Inflammatory macrophage treated with lipopolysaccharide for 4 hours (primary cell): ENCODE measurements at regions not wholly inside any gene's neighbourhood (a gene's known extent, or its start where the extent isn't known, plus 50 kb on each side); places are given as distances from the start of the nearest gene placed in this dataset.
"Not testable (repeated sequence)": the region's sequence is repeated elsewhere in the genome, so short reads cannot be mapped to it uniquely, and the experiment has no call there.

Experiments
- DNase-seq: peaks from one replicate; pipeline ENCODE4 v3.0.0-alpha.2; 2020

DNA sequence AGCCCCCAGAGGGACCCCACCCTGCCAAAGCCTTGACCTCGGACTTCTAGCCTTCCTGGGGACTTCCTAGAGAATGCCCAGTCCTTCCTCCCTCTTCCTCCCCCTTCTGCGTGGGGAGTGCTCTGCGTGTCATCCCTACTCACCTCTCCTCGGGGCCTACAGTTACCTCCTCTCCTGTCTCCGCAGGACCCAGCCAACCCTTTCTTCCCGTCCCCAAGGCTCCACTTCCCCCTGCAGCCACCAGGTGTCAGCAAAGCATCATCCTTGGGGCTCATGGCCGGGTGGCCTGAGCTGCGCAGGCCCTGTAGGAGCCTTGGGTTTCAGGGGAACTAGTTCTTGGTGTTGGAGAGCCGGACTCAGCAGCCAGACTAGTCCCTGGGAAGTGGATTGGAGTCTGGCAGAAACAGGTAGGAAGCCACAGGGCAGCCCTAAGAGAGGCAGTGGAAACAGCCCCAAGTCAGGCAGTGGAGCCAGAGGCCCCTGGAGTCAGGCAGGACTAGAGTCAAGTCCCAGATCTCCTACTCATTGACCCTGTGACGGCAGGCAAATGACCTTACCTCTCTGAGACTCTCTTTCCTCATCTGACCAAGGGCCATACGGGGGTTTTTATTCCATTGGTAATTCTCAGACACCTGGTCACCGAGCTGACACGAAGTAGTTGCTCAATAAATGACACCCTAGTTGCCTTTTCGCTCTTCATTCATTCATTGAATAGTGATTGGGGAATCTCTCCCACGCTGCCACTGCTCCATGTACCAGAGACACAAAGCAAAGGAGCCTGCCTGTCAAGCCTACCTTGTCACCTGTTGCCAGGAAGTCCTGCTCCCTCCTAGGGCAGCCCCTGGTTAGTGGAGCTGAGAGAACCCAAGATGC lies 101.8 kb upstream of the GRK3 start:
- peak; percentile 75 for DNase-seq

- not testable (repeated sequence) for DNase-seq
Measured at GRCh38 chr22:25463347-25463628, 101.2 kb upstream of the GRK3 start.

GRCh38 chr22:25464326-25464725 lies 100.1 kb upstream of the GRK3 start:
- not testable (repeated sequence) for DNase-seq

GRCh38 chr22:25465949-25466348 lies 98.5 kb upstream of the GRK3 start:
- no peak for DNase-seq

DNA sequence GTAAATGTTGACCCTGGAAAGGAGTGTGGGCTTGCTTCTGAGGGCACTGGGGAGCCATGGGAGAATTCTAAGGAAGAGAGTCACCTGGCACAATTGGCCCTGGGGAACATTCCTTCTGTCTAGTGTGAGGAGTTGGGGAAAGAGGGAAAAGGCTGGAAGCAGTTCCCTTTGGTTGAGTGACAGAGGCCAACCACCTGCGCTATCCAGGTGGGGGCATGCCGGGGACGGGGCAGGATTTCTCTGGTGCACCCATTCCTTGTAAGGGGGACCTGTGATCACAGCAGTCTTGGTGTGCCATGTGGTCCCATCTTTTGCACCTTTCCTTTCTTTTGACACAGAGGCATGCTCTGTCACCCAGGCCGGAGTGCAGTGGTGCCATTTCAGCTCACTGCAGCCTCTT lies 92.1 kb upstream of the GRK3 start:
- DNase-seq: no peak

DNA sequence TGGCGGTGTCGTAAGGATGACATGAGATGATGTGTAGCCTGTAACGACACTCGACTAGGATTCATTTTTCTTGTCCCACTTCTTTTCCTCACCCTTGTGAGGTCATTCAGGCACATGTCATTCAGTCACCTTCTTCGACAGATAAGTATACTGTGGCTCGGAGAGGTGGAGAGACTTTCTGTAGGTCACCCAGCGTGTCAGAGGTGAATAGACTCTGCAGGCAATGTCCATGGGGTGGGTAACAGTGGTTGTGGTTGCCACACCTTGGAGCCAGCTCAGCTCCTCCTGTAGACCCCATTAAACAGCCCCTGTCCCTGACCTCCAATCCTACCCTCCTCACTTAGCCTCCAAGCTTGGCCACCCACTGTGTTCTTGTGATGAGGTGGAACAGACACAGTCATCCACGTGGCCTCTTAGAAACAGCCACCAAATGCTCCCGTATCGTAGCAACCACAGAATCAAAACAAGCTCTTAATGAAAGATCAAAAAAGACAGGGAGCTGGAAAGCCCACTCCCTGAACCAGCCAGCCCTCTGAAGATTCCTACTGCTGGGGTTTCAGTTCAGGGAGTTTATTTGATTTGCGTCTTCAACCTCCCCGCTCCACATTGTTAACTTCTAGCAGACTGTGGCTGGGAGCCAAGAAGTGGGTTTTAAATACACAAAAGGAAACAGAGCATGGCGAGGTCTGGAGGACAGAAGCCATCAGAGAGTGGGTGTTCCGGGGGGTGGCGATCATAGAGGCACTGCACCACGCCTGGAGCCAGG lies 89.0 kb upstream of the GRK3 start:
- no peak for DNase-seq

DNA sequence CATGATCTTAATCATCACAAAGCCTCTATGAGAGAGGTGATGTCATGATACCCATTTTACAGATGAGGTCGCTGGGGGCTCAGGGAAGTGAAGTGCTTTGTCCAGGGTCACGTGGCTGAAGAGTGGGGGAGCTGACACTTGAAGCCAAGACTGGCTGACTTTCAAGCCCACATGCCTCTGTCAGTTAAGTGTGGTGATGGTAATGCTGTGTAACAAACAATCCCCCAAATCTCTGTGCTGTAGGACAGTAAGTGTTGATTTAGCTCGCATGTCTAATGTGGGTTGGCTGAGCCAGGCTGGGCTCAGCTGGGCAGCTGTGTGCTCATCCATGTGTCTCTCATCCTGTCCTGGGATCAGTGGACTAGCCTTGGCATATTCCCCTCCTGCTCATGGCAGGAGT lies 87.1 kb upstream of the GRK3 start:
- no peak for DNase-seq

DNA sequence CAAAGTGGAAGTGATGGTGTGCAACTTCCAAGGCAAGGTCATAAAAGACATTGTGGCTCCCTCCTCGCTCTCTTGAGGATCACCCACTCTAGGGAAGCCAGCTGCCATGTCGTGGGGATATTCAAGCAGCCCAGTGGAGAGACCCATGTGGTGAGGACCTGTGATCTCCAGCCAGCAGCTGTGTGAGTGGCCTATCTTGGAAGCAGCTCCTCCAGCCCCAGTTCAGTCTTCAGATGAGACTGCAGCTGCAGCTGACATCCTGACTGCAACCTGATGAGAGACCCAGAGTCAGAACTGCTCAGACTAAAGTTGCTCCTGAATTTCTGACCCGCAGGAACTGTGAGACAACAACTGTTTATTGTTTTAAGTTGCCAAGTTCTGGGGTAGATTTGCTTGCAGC lies 86.4 kb upstream of the GRK3 start:
- DNase-seq: no peak

- no peak for DNase-seq
Measured at GRCh38 chr22:25478528-25478927, 85.9 kb upstream of the GRK3 start.

- DNase-seq: not testable (repeated sequence)
Measured at GRCh38 chr22:25480868-25481267, 83.6 kb upstream of the GRK3 start.

DNA sequence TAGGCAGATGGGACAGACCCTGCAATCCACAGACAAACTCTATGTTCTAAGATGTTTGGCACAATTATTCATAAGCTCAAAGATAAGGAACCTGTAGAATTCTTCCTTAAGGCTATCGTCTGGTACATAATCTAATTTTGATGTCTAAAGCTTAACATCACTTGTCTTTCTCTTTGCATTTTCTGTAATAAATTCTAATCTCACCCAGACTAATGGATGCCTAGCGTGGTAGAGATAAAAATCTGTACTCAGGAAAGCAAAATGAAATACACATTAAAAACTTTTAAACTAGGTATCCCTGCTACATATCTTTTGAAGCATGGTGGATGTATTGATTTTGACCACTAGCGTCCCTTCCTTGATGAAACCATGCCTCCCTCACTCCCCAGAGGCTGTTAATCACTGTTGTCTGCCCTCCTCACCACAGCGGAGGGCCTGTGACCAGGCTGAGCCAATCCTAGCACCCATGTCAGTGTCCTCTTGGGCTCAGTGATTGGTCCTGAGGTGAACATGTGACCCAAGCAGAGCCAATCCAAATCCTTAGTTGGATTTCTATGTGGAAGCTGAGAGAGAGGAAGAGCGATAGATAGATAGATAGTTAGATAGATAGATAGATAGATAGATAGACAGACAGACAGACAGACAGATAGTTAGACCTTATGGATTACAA lies 82.2 kb upstream of the GRK3 start:
- DNase-seq: no peak

DNA sequence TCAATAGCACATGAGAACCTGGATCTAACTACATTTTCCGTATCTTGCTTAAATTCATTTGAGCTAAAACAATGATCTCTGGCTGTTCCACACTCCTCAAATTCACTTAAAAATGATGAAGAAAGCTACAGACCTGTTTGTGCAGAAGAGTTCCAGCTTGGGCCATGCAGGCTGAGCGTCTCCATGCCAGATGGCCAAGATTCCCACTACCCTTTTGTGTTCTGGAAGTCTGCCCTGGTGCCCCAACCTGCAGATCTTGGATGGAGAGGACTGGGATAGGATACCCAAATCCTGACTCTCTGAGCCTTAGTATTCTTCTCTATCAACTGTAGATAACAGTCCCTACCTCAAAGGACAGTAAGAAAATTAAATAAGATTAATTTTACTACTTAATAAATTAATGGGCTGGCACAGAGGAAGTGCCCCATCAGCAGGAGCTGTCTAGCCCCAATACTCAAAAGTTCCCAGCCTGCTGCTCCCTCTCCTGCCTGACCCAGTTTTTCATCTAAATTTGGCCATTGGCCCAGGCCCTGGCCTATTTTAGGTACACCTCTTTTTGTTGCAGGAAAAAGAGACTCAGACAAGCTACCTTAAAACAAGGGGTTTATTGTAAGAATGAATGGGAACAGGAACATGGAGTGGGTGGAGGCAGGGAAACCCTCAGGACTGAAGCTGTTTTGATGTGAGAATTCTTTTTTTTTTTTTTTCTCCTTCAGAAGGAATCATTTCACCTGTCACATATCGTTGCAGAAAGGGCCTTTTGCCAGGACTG lies 81.4 kb upstream of the GRK3 start:
- no peak for DNase-seq

GRCh38 chr22:25483931-25484330 lies 80.5 kb upstream of the GRK3 start:
- DNase-seq: no peak

DNA sequence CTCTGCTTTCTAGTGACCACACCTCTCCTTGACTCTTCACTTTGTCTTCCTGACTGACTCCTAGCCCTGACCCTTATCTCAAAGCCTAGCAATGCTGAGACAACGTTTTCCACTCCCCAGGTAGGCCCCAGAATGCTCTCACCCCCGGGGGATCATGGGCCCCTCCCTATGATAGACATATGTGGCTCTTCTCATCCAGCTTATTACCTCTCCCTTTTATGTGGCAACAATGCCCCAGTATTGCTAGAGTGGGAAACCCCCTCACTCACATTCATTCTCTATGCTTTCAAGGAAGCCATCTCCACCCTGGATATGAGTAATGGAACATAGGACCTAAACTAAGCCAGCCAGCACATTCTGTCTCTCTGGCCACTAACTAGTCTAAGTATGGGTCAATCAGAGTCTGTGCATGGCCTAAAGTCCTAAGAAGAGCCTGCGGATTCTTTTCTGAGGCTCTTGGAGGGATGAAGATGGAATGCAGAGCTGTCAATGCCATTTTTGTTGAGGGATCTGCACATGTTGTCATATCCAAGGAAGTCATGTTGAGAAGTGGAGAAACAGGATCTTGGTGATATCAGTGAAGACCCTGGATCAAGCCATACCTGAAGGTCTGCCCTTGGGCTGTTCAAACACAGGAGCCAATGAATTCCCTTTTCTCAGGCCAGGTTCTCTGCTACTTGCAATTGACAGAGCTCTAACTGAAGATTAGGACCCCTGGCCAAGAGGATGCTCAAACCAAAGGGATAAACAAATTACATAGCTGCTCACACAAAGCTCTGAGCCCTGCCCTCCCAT lies 79.8 kb upstream of the GRK3 start:
- no peak for DNase-seq

- no peak for DNase-seq
Measured at GRCh38 chr22:25485626-25486545, 78.6 kb upstream of the GRK3 start.

- no peak for DNase-seq
Measured at GRCh38 chr22:25487508-25487907, 77.0 kb upstream of the GRK3 start.

DNA sequence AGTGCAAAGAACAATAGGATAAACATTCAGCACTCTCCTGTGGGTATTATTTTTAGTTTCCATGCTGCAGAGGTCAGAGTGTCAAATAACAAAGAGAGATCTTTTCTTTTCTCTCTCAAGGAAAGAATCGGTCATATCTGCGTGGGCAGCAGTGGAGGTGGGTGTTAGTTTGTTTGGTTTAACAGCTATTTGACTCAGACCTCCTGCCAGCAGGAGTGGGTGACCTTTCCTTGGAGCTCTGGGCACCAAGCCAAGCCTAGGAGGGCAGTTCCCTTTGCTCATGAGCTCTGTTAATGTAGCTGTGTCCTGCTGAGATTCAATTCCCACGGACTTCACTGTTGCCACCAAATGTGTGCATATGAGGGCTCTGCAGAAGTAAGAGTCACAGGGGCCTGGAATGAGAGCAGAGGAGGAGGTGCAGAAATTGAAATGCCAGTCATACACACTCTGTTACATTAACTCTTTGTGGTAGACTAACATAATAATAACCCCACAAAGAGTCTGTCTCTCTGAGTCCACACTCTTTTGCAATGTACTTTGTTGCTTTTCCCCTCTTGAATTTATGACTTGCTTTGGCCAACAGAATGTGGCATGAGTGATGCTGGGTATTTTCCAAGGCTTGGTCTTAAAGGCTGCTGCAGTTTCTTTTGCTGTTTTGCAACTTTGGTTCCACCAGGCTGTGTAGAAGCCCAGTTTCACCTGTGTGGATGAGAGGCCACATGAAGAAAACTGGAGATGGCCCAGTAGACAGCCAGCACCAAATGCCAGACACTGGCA lies 76.0 kb upstream of the GRK3 start:
- peak; percentile 85 for DNase-seq

- no peak for DNase-seq
Measured at GRCh38 chr22:25489947-25490346, 74.5 kb upstream of the GRK3 start.

DNA sequence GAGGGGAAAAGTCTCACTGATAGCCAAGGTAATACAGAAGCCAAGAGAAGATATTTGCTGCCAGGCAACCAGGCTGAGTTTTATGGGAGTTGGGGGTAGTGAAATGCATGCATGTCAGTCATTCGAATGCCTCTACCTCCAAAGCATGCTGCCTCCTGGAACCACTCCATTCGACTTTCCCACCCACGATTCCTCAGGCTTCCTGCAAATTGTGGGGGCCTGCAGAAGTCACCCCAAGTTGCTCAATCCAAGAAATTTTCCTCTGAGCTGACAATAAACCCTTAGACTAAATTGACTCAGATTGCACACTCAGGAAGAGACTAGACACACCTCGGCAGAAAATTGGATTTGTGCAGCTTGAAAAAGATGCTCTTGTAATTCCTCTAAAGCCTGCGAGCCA lies 73.6 kb upstream of the GRK3 start:
- DNase-seq: no peak

DNA sequence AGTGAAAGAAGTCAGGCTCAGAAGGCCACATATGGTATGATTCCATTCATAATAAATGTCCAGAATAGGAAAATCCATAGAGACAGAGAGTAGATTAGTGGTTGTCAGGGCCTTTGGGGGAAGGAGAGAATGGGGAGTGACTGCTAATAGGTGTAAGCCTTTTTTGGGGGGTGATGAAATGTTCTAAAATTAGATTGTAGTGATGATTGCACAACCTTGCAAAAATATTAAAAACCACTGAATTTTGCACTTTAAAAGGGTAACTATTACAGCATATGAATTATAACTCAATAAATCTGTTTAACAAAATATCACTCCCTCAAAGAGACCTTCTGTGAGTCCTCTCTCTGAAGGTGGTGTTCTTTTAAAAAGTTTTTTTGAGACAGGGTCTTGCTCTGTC lies 72.3 kb upstream of the GRK3 start:
- DNase-seq: no peak
